ENCODE measurements at regions not wholly inside any gene's neighbourhood (a gene's known extent, or its start where the extent isn't known, plus 50 kb on each side); places are given as distances from the start of the nearest gene placed in this dataset.

DNA sequence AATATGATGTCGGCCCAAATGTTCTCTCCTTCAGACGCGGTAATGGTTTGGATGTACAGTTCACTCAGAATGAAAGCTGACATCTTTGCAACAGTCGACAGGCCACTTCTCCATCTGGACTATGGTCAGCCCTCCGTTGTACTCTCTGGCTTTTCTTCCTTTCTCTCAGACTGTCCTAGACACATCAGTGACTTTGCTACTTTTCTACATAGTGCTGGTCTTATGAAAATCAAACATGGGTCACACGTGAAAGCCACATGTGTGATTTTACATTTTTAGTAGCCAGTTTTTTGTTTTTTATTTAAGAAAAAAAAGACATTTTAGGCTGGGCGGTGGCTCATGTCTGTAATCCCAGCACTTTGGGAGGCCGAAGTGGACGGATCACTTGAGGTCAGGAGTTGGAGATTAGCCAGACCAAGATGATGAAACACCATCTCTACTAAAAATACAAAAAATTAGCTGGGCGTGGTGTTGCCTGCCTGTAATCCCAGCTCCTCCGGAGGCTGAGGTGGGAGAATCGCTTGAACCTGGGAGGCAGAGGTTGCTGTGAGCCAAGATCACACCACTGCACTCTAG is 644.1 kb downstream of the KCNJ2 start:
- TF ChIP-seq EZH2phosphoT487 (conservative IDR thresholded peaks at IDR 0.05; ENCODE audit: low read length): no peak
- TF ChIP-seq, protein P1, sequence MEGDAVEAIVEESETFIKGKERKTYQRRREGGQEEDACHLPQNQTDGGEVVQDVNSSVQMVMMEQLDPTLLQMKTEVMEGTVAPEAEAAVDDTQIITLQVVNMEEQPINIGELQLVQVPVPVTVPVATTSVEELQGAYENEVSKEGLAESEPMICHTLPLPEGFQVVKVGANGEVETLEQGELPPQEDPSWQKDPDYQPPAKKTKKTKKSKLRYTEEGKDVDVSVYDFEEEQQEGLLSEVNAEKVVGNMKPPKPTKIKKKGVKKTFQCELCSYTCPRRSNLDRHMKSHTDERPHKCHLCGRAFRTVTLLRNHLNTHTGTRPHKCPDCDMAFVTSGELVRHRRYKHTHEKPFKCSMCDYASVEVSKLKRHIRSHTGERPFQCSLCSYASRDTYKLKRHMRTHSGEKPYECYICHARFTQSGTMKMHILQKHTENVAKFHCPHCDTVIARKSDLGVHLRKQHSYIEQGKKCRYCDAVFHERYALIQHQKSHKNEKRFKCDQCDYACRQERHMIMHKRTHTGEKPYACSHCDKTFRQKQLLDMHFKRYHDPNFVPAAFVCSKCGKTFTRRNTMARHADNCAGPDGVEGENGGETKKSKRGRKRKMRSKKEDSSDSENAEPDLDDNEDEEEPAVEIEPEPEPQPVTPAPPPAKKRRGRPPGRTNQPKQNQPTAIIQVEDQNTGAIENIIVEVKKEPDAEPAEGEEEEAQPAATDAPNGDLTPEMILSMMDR (IDR thresholded peaks at IDR 0.05; ENCODE audit: insufficient read depth, low read length, poor library complexity, severe bottlenecking): no peak
- Histone ChIP-seq H3K4me2 (ENCODE audit: low read depth, low read length, poor library complexity, severe bottlenecking) (no peak overlapping the region), H3K79me2 (ENCODE audit: insufficient read depth, low read length) (no peaks in the 10 kb centered on the region), H3F3A (ENCODE audit: insufficient read depth) (no peaks in the 10 kb centered on the region), H4K20me1 (ENCODE audit: low read depth, low read length) (no peaks in the 10 kb centered on the region), H3K9ac (ENCODE audit: low read length) (no peak overlapping the region), H3K36me3 (ENCODE audit: low read length) (no peaks in the 10 kb centered on the region), H3K27ac (ENCODE audit: low read depth, low read length) (no peak overlapping the region), H2AFZ (ENCODE audit: low read depth, low read length, severe bottlenecking) (no peak overlapping the region), H3K9me2 (replicated peaks; ENCODE audit: insufficient read depth, low read length) (no peaks in the 10 kb centered on the region), H3K9me3 (ENCODE audit: insufficient read depth, low read length) (no peaks in the 10 kb centered on the region), H3K27me3 (ENCODE audit: low read length) (no peaks in the 10 kb centered on the region; the same call in 1 of the 2 replicates), H3K4me3 (ENCODE audit: insufficient read depth, low read length, poor library complexity, severe bottlenecking) (no peak overlapping the region)

DNA sequence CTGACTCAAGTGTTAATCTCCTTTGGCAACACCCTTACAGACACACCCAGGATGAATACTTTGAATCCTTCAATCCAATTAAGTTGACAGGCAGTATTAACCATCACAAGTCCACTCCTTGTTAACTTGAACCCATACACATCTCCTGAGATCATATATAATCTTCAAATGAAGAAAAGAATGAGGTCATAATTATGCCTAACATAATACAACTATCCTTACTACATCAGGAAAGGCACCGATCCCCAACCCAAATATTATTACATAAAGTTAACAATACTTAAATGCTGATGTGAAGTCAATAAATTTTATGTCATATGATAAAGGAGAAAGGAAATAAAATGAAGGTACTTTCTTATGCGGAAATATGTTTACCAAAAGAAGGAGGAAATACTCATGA is 649.9 kb downstream of the KCNJ2 start:
- Histone ChIP-seq H3F3A (ENCODE audit: insufficient read depth) (no peaks in the 10 kb centered on the region), H3K9ac (ENCODE audit: low read length) (no peak overlapping the region), H3K27ac (ENCODE audit: low read depth, low read length) (no peak overlapping the region), H2AFZ (ENCODE audit: low read depth, low read length, severe bottlenecking) (no peak overlapping the region), H3K27me3 (ENCODE audit: low read length) (no peaks in the 10 kb centered on the region; the same call in 1 of the 2 replicates), H3K4me3 (ENCODE audit: insufficient read depth, low read length, poor library complexity, severe bottlenecking) (no peak overlapping the region), H3K79me2 (ENCODE audit: insufficient read depth, low read length) (no peaks in the 10 kb centered on the region), H3K36me3 (ENCODE audit: low read length) (no peaks in the 10 kb centered on the region), H4K20me1 (ENCODE audit: low read depth, low read length) (no peaks in the 10 kb centered on the region), H3K4me2 (ENCODE audit: low read depth, low read length, poor library complexity, severe bottlenecking) (no peak overlapping the region), H3K9me3 (ENCODE audit: insufficient read depth, low read length) (no peaks in the 10 kb centered on the region), H3K9me2 (replicated peaks; ENCODE audit: insufficient read depth, low read length) (no peaks in the 10 kb centered on the region)
- TF ChIP-seq, protein P1 (IDR thresholded peaks at IDR 0.05; ENCODE audit: insufficient read depth, low read length, poor library complexity, severe bottlenecking): no peak
- no peak for TF ChIP-seq EZH2phosphoT487 (conservative IDR thresholded peaks at IDR 0.05; ENCODE audit: low read length)

DNA sequence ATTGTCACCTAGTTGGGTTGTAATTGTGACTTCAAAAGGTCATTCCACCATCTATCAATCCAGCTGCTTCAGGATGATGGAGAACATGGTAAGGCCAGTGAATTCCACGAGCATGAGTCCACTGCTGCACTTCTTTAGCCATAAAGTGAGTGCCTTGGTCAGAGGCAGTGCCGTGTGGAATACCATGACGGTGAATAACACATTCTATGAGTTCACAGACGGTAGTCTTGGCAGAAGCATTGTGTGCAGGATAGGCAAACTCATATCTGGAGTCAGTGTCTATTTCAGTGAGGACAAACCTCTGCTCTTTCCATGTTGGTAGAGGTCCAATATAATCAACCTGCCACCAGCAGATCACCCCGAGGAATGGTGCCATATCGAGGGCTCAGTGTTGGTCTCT is 650.9 kb downstream of the KCNJ2 start:
- Histone ChIP-seq H3K27ac (ENCODE audit: low read depth, low read length) (no peak overlapping the region), H3K36me3 (ENCODE audit: low read length) (no peaks in the 10 kb centered on the region), H3K9me2 (replicated peaks; ENCODE audit: insufficient read depth, low read length) (no peaks in the 10 kb centered on the region), H4K20me1 (ENCODE audit: low read depth, low read length) (no peaks in the 10 kb centered on the region), H3K4me2 (ENCODE audit: low read depth, low read length, poor library complexity, severe bottlenecking) (no peak overlapping the region), H3K9me3 (ENCODE audit: insufficient read depth, low read length) (no peaks in the 10 kb centered on the region), H3K4me3 (ENCODE audit: insufficient read depth, low read length, poor library complexity, severe bottlenecking) (no peak overlapping the region), H3K9ac (ENCODE audit: low read length) (no peak overlapping the region), H3K79me2 (ENCODE audit: insufficient read depth, low read length) (no peaks in the 10 kb centered on the region), H2AFZ (ENCODE audit: low read depth, low read length, severe bottlenecking) (no peak overlapping the region), H3F3A (ENCODE audit: insufficient read depth) (no peaks in the 10 kb centered on the region), H3K27me3 (ENCODE audit: low read length) (no peaks in the 10 kb centered on the region; the same call in 1 of the 2 replicates)
- TF ChIP-seq, protein P1 (IDR thresholded peaks at IDR 0.05; ENCODE audit: insufficient read depth, low read length, poor library complexity, severe bottlenecking): no peak
- TF ChIP-seq EZH2phosphoT487 (conservative IDR thresholded peaks at IDR 0.05; ENCODE audit: low read length): no peak
